GM18907 (cell line): ENCODE measurements at regions not wholly inside any gene's neighbourhood (a gene's known extent, or its start where the extent isn't known, plus 50 kb on each side); places are given as distances from the start of the nearest gene placed in this dataset.
"Not testable (repeated sequence)": the region's sequence is repeated elsewhere in the genome, so short reads cannot be mapped to it uniquely, and the experiment has no call there.

Source experiments
- ATAC-seq: cut with Tn5 transposase; IDR thresholded peaks from one replicate; pipeline ENCODE4 v1.9.1; 2021; ENCODE audit warnings: mild to moderate bottlenecking, moderate library complexity; ENCODE audit not compliant: unreplicated experiment

DNA sequence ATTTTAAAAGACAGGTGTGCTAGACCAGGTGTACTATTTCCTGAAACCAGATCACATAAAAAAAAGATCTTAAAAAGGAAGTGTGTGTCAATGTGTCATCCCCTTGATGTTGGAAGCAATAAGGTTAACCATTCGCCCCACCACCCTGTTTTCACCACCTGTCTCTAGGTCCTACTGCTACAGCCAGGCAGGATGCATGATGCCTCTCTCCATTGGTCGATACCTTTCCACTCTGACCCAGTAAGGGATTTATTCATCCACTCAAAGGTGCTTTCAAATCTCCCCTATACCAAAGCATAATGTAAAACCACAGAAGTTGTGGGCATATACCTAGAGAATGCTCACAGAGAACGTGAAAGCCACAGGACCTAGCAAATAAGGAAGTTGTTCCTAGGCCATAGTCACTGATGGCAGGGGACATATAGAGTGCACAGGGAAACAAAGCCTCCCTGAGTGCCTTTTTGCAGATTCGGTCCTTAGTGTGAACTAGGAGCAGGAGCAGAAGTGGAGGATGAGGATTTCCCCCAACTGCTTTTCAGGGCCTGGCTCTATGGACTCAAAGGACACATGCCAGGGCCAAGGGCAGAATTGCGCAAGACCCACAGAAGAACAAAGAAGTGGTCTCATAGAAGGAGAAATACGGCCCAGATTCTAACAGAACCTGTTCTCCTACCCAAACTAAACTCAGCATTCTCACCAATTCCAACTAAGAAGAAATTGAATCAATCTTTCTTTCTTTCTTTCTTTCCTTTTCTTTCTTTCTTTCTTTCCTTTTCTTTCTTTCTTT is 631.5 kb upstream of the NRP1 start:
- no peak for ATAC-seq

DNA sequence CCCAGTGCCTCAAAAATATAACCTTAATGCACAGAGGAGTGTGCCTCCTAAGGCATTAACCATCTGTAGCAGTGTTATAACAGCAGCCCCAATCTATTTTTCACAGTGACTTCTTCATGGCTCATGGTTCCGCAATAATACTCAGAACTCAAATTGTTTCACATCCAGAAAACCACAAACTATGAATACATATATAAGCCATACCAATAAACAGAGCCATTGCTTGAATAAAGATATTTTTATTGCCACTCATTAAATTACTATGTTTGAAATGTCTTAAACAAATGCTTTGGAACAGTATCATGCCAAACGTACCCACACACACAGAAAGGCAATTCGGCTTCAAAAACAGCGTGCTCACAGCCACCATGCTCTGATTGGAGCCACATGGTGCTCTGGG is 629.3 kb upstream of the NRP1 start:
- ATAC-seq, result no peak

DNA sequence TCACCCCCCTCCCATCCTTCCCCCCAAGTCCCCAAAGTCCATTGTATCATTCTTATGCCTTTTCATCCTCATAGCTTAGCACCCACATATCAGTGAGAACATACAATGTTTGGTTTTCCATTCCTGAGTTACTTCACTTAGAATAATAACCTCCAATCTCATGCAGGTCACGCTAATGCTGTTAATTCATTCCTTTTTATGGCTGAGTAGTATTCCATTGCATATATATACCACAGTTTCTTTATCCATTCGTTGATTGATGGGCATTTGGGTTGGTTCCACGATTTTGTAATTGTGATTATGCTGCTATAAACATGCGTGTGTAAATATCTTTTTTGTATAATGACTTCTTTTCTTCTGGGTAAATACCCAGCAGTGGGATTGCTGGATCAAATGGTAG is 621.9 kb upstream of the NRP1 start:
- ATAC-seq, result not testable (repeated sequence)

DNA sequence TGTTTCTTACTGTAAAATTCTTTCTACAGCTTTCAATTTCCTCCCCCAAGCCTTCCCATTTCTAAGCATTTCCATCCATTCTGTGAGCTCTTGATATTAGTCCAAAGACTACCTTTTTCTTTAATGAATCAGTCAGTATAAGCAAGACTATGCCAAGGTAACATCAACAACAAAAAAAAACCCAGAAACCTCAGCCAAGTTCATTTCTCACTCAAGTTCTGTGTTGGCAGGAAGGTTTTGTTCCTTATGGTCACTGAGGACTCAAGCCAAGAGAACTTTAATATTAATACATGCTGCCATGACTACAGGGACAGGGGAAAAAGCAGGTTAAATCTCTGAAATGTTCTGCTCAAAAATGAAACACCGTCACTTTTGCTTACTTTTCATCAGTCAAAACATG is 621.2 kb upstream of the NRP1 start:
- no peak for ATAC-seq

DNA sequence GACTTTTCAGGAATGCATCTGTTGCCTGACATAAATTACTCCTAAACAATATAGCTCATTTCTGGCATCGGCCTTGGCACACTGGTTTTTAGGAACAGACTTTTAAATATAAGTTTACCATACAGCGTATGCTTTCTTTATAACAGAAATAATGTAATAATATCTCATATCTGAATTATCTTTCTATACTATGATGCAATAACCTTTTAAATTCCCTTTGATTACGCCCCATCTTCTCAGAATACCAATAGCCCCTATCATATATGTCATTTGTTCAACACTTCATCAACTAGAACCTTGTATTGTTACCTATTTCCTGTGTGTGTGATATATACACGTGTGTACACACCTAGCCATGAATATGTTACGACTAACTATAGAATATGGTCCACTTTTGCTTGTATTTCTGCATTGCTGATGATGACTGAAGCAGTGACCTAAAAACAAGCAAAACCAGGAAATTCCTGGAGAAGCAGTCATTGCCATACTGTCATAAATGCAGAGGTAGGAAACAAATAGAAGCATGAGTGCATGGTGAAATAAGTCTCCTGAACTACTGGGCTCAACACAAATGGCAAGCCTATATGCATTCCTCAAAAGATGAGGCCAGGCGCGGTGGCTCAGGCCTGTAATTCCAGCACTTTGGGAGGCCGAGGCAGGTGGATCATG is 618.4 kb upstream of the NRP1 start:
- no peak for ATAC-seq

DNA sequence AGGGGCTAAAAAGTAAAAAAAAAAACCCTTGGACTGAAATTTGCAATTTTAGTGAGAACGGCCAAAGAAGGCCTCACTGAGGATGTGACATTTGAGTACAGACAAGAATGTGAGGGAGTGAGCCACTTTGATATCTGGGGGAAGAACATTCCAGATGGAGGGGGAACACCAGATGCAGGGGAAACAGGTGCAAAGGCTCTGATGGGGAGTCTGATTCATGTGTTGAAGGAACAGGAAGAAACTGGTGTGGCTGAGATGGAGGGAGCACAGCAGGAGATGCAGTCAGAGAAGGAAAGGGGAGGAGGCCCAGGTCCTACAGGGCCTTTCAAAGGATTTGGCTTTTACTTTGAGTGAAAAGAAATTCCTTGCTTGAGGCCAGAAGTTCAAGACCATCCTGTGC is 615.7 kb upstream of the NRP1 start:
- no peak for ATAC-seq

DNA sequence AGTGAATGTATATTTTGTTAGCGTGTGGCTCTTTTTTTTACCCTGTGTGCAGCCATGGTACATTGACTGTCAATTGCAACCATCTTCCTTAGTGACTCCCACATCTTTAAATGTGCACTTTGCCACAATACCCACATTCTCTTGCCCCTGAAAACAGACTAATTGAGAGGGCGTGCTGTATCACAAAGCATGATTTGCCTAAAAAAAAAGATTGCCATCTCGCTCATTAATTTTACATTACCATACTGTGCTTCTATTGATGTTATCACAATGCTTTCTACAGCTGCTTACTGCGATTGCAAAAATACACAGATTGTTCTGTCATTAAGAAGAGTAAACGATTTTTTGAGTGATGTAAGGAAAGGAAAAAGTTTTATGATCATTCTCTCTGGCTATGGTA is 613.1 kb upstream of the NRP1 start:
- no peak for ATAC-seq

DNA sequence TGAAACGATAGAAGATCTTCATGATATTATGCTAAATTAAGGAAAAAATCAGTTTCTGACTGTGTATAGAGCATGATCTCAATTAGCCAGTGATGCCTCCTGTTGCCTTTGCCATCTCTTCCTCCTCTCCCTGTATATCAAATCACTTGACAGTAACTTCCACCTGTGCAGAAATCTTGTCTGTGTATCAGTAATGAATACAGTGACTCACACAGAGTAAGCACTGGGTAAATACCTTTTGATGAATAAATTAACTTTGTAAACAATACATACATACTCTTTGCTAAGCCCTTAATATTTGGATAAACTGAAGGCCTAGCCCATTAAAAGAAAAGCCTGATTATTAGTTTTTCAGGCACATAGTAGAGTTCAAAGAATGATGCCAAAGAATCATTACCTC is 610.6 kb upstream of the NRP1 start:
- no peak for ATAC-seq

DNA sequence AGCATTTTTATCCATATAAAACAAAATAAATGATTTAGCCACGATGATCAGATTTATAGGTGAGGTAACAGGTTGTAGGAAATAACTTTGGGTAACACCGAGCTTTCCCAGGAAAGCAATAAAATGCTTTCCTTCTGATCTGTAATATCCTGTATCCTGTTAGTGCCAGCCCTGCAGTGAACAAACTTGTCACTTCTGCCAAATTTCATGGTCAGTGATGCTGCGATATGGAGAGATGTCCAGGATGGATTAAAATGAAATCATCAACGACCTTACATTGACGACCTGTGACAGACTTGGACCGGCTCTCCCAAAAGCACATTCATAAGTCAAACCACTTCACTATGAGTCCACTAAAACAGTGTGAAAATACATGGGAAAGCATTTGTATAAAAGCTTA is 608.0 kb upstream of the NRP1 start:
- ATAC-seq, result no peak

DNA sequence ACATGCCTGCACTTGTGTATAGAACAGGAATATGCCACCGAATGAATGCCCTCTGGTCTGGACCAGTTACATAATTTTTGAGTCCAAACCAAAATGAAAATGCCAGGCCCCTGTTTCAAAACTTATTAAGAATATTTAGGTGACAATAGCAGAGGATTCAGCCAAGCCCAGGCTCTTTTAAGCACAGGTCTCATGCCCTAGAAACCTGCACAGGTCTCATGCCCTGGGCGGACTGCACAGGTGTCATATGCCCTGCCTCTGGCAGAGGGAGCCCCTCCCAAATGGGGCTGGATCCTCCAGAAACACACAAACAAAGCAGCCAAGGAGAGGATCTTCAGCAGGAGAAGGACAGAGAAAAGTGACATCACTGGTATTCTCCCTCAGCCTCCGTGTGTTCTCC is 605.4 kb upstream of the NRP1 start:
- ATAC-seq, result no peak

DNA sequence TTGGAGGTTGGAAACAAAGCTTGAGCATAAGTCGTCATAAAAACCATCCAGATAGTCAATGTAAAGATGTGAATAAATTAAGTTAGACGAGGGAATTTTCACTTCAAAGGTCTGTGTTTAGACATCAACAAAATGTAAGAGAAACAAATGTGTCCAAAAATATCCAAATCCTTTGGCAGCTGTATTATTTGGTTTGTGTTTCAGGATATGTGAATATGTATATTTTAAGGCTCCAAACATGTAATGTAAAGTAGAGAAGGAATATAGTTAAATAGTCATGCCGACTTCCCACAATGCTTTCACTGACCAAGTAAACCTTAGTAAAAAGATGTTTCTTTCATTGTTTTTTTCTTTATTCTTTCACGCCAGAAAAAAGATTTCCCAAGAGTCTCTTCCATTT is 604.9 kb upstream of the NRP1 start:
- no peak for ATAC-seq

DNA sequence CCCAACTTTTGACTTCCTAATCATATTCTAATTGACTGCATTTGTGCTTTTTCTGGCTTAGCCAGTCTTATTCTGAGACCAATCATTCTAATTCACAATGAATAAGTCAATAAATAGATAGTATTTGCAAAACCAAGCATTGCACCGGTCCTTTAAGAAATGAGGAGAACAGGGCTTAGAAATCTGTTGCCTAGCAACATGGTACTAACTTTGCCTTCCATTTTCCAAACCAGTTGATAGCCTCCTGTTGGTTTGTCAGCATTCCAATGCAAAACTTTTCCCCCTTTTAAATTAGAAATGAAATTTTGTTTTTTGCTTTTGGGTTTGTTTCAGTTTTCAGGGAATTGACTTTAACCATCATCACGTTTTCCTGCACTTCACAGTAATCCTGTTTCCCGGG is 603.5 kb upstream of the NRP1 start:
- no peak for ATAC-seq

DNA sequence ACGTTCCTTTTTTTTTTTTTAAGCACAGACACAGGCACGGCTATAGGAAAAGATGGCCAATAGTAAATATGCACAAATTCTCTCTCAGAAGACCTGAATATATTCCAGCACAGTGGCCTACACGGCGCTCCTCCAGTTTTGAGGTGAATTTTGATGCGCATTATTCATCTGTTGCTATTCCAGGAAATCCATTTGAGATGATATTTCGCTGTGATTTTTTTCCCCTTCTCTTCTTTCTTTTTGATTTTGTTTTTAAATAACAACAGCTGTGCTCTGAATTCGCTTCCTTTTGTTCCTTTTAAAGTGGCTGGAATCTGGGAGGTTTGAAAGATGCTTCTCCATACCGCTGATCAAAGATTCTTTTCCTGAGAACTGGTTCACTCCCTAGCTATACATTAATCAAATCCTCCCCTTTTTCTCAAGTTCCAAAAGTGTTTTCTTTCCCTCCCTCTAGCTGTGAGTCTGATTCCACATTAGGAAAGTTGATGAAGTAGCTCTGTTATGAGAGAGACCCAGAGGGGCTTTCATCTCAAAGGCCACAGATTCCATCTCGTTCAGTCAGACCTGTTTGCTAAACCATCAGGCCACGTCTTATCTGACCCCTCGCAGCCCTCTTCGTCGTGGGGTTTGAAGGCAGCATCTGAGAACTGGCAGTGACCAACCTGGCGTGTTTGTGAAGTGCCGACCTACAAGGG is 602.7 kb upstream of the NRP1 start:
- ATAC-seq, result no peak

DNA sequence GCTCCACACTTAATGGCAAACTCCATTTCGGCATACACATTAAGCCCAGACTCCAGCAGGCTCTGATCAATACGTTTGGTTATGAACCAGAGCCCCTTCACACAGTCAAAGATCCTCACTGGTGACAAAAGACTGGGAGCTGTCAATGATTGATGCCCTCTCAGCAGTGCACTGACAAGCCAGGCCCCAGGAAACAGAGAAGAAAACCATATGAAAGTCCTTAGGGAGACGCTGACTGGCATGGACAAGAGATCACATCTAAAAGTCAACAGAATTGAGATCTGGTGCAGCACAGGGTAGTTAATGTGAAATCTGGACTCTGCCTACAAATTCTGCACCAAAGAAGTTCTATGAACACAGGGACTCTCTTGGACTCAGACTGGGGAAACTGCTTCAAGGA is 600.9 kb upstream of the NRP1 start:
- ATAC-seq, result no peak

DNA sequence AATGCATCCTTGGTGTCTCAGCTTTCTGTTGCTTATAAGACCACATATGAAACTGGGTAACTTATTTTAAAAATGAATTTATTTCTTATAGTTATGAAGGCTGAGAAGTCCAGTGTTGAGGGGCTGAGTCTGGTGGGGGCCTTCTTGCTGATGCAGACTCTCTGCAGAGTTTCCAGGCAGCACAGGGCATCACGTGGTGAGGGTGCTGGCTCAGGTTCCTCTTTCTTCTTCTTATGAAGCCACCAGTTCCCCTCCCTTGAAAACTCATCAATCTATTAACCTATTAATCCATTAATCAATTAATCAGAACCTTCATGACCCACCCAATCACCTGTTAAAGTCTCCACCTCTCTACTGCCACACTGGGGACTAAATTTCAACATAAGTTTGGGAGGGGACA is 595.6 kb upstream of the NRP1 start:
- no peak for ATAC-seq

DNA sequence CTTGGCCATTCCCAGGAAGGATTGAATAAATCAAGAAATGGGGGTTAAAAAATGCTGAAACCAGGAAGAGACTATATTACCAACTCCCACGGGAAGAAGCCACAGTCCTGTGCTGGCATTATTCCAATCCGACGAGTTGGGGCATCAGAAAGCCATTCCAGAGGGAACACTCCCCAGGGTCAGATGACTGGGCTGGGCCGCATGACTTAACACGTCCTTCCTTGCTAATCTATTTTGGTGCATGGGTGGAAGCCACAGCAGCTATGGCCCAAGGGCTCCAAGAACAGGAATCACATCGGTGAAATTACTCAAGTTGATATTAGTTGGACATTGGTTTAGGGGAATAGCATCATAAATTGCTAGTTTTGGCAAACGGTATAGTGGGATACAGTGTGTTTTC is 592.9 kb upstream of the NRP1 start:
- no peak for ATAC-seq

DNA sequence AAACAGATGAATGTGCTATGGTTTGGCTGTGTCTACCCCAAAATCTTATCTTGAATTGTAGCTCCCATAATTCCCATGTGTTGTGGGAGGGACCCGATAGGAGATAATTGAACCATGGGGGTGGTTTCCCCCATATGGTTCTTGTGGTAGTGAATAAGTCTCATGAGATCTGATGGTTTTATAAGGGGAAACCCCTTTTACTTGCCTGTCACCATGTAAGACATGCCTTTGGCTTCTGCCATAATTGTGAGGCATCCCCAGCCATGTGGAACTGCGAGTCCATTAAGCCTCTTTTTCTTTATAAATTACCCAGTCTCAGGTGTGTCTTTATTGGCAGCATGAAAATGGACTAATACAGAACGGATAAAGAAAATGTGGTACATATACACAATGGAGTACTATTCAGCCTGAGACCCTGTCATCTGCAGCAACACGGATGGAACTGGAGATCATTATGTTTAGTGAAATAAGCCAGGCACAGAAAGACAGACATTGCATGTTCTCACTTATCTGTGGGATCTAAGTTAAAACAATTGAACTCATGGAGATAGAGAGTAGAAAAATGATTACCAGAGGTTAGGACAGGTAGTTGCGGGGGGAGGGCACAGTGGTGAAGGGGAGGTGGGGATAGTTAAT is 587.6 kb upstream of the NRP1 start:
- no peak for ATAC-seq

DNA sequence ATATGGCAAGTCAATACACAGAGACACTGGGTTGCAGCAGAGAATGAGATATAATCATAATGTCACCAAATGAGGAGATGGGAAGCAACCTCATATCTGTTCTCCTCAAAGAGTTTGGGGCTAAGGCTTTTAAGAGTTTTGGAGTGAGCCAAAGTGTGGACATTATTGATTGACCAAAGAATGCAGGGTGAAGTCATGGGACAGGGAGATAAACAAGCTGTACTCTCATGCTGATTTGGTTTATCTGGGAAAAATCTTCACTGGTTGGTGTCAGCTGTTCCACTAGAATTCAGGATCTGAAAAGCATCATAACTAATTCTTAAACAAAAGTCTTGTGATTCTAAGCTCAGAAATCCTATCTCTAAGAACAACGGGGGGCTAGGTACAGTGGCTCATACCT is 585.9 kb upstream of the NRP1 start:
- ATAC-seq, result no peak

DNA sequence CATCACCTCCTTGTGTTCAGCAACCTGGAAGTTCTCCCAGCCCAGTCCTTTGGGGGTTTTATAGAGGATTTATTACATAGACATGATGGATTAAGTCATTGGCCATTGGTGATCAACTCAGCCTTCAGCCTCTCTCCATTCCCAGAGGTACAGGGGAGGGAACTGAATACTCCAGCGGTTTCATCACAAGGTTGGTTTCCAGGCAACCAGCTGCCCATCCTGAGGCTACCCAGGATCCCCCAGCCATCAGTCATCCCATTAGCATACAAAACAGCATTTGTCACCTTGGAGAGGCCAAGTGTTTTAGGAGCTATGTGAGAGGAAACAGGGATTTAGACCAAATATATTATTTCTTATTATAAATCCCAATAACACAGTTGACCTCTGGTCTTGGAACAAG is 584.8 kb upstream of the NRP1 start:
- no peak for ATAC-seq

DNA sequence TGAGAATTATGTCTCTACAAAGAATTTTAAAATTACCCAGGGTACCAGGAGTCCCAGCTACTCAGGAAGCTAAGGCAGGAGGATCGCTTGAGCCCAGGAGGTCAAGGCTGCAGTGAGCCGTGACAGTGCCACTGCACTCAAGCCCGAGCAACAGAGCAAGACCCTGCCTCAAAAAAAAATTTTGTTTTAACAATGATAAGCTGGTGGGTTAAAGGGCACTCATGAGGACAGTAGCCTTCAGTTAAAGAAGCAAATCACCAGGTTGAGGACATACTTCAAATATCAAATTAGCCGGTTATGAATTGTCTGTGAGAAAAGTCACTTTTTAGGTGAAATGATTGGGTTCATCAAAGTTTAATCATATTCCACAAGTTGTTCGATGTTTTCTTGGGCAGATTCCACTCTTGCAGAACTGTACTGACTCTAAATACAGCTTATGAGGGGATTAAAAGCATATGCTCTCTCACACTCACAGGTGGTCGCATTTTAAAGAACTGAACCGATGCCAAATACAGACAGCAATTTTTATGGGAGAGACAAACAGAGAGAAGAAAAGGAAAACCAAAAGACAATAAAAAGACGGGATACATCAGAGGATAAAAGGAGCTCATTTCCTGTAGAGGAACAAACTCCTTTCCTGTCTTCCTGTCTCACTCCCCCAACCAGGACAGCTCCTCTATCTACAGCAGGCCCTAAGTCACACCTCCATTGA is 582.8 kb upstream of the NRP1 start:
- ATAC-seq, result no peak

DNA sequence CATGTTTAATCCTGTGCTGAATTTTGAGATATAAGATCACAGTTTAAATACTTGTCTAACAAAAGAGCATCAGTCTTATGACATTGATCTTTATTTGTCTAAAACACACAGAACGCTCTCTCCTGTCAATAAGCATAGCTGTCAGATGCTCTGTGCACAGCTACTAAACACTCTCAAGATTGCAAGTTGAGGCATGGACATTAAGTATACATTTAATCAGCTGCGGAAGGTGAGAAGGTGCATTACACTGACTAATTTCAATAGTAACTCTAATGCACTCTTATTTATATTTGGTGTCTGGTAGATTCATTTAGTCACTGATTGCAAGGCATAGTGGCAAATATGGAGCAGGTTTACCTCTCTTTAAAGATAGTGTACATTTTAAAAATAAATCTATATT is 580.3 kb upstream of the NRP1 start:
- no peak for ATAC-seq
